Mesendoderm (in vitro differentiated cells): ENCODE measurements at regions not wholly inside any gene's neighbourhood (a gene's known extent, or its start where the extent isn't known, plus 50 kb on each side); places are given as distances from the start of the nearest gene placed in this dataset. TPM values are rescaled to one million over a fixed set of nuclear protein-coding genes. Genes with fewer than 3 reads are reported as not detected.
"Not testable (repeated sequence)": the region's sequence is repeated elsewhere in the genome, so short reads cannot be mapped to it uniquely, and the experiment has no call there.

Experiments
- DNase-seq: peaks from one replicate; pipeline ENCODE4 v3.0.0; 2013
- H2AK5ac ChIP-seq: 2 replicates; pipeline ENCODE4 v1.6.1; 2013; ENCODE audit warnings: low read length, inconsistent platforms
- H2BK120ac ChIP-seq: 2 replicates; pipeline ENCODE4 v1.6.1; 2013; ENCODE audit warnings: low read depth, mild to moderate bottlenecking, low read length, moderate library complexity, mixed read lengths
- H2BK15ac ChIP-seq: replicated peaks from 2 replicates; pipeline ENCODE4 v1.6.1; 2013; ENCODE audit warnings: low read depth, mild to moderate bottlenecking, moderate library complexity
- H2BK5ac ChIP-seq: 2 replicates; pipeline ENCODE4 v1.6.1; 2013; ENCODE audit warnings: low read length, inconsistent platforms
- H3K18ac ChIP-seq: 2 replicates; pipeline ENCODE4 v1.6.1; 2013; ENCODE audit warnings: mild to moderate bottlenecking, low read length, mixed read lengths
- H3K23ac ChIP-seq: one replicate; pipeline ENCODE4 v1.6.1; 2013; ENCODE audit warnings: low read length
- H3K27ac ChIP-seq: 2 replicates; pipeline ENCODE4 v1.5.1; 2013; ENCODE audit warnings: low read depth, mild to moderate bottlenecking, inconsistent platforms, low read length, moderate library complexity
- H3K27me3 ChIP-seq: 2 replicates; pipeline ENCODE4 v1.6.1; 2013; ENCODE audit warnings: low read length, control low read depth, mild to moderate bottlenecking, inconsistent platforms; ENCODE audit not compliant: insufficient read depth, poor library complexity
- H3K36me3 ChIP-seq: 2 replicates; pipeline ENCODE4 v1.6.1; 2013; ENCODE audit warnings: low read length, inconsistent platforms; ENCODE audit not compliant: control insufficient read depth, insufficient read depth
- H3K4ac ChIP-seq: one replicate; pipeline ENCODE4 v1.6.1; 2013; ENCODE audit warnings: low read depth, mild to moderate bottlenecking, low read length, moderate library complexity
- H3K4me1 ChIP-seq: 2 replicates; pipeline ENCODE4 v1.6.1; 2013; ENCODE audit warnings: low read depth, low read length, inconsistent platforms; ENCODE audit not compliant: control insufficient read depth
- H3K4me2 ChIP-seq: 2 replicates; pipeline ENCODE4 v1.6.1; 2013; ENCODE audit warnings: low read length
- H3K4me3 ChIP-seq: 2 replicates; pipeline ENCODE4 v1.5.1; 2013; ENCODE audit warnings: mild to moderate bottlenecking, low read length
- H3K56ac ChIP-seq: one replicate; pipeline ENCODE4 v1.6.1; 2013; ENCODE audit warnings: low read length
- H3K79me1 ChIP-seq: 2 replicates; pipeline ENCODE4 v1.6.1; 2013; ENCODE audit warnings: low read length, inconsistent platforms
- H3K79me2 ChIP-seq: 2 replicates; pipeline ENCODE4 v1.6.1; 2013; ENCODE audit warnings: mild to moderate bottlenecking, low read length; ENCODE audit not compliant: control insufficient read depth, insufficient read depth
- H3K9ac ChIP-seq: 2 replicates; pipeline ENCODE4 v1.6.1; 2013; ENCODE audit warnings: low read length, inconsistent platforms
- H4K5ac ChIP-seq: one replicate; pipeline ENCODE4 v1.6.1; 2013; ENCODE audit warnings: low read length
- H4K8ac ChIP-seq: one replicate; pipeline ENCODE4 v1.6.1; 2013; ENCODE audit warnings: low read depth, mild to moderate bottlenecking, control low read depth, low read length, moderate library complexity
- whole genome bisulfite sequencing: extraction: QIAGEN DNeasy Blood & Tissue Kit; methylation state at CpG from one replicate; pipeline ENCODE4 v1.1.7; 2013; ENCODE audit warnings: low lambda C conversion rate, missing lambda C conversion rate; ENCODE audit not compliant: insufficient coverage; ENCODE audit errors: extremely low coverage; 5-methylcytosine and 5-hydroxymethylcytosine counted together
- small RNA-seq: library from polyadenylated mRNA; stranded (forward); fragments of <200 nt; extraction: miRNeasy Mini kit (QIAGEN cat#:217004); gene quantifications from one replicate; pipeline ENCODE3, GENCODE V24; 2013; ENCODE audit not compliant: insufficient read depth

DNA sequence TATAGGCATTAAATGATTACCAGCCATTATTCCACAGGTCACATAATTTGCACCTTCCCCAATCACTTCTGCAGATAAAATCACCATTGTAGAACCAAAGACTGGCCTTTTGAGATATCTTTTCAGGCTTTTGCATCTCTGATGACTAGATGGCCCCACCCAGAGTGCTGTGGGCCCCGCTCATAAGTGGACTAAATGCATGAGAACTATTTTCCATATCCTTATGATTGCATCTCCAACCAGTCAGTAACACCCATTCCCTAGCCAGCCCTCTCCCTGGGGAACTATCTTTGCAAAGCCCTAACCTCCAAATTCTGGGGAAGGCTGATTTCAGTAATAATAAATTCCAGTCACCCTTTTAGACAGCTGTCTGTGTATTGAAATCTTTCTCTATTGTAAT, 53.5 kb upstream of the CDH9 start:
- no peak overlapping the region for H3K4ac ChIP-seq
- H3K4me2 ChIP-seq, result no peak overlapping the region
- H4K5ac ChIP-seq, result no peak overlapping the region
- no peaks in the 10 kb centered on the region for H3K4me1 ChIP-seq
- no CpG with 5 or more reads among the region's 1 CpG for WGBS
- no peak overlapping the region for H3K23ac ChIP-seq
- no peak overlapping the region for H3K27ac ChIP-seq
- no peak overlapping the region for H3K4me3 ChIP-seq
- no peak overlapping the region for H2AK5ac ChIP-seq
- H2BK5ac ChIP-seq, result no peak overlapping the region
- H2BK120ac ChIP-seq, result no peak overlapping the region
- no peak overlapping the region for H3K56ac ChIP-seq
- no peak overlapping the region for H3K18ac ChIP-seq
- no peak for DNase-seq
- H3K79me2 ChIP-seq, result no peaks in the 10 kb centered on the region
- H3K27me3 ChIP-seq, result no peaks in the 10 kb centered on the region
- H3K36me3 ChIP-seq, result no peaks in the 10 kb centered on the region
- no peak overlapping the region for H3K9ac ChIP-seq
- no peak overlapping the region for H2BK15ac ChIP-seq
- H4K8ac ChIP-seq, result no peak overlapping the region
- no peaks in the 10 kb centered on the region for H3K79me1 ChIP-seq

GRCh38 chr5:27088822-27089221, 50.4 kb upstream of the CDH9 start:
- H3K23ac ChIP-seq, H3K4me1 ChIP-seq, DNase-seq, H3K4ac ChIP-seq, H4K5ac ChIP-seq, H3K18ac ChIP-seq, H4K8ac ChIP-seq, H3K27me3 ChIP-seq, H2BK5ac ChIP-seq, H3K4me3 ChIP-seq, H2BK120ac ChIP-seq, H3K4me2 ChIP-seq, H3K79me1 ChIP-seq, H3K27ac ChIP-seq, H2AK5ac ChIP-seq, H2BK15ac ChIP-seq, H3K36me3 ChIP-seq, H3K56ac ChIP-seq, H3K9ac ChIP-seq, H3K79me2 ChIP-seq: not testable (repeated sequence)
- WGBS, result no CpG with 5 or more reads among the region's 4 CpGs

Small RNA genes in the stretch of these regions (small RNA-seq; reads per million reads assigned to genes)
- gene AC010385.1 (not detected), gene AC010385.3 (not detected), gene AC026421.1 (not detected), gene AC114300.1 (not detected), gene LSP1P3 (not detected), gene RF00425 (not detected), gene RNU6-738P (not detected), gene RNU6-909P (not detected), gene UBL5P1 (not detected)
